MCF 10A (cell line): ENCODE measurements at regions not wholly inside any gene's neighbourhood (a gene's known extent, or its start where the extent isn't known, plus 50 kb on each side); places are given as distances from the start of the nearest gene placed in this dataset.
A peak's percentile ranks its signal among the peaks of the same experiment; 100 is the strongest.

Source experiments
- BruUV-seq: library from RNA; stranded (reverse); fragments of 400-500 nt; replicated peaks from 2 replicates; lab custom pipeline; 2021; lab: Mats Ljungman, UMichigan
- CTCF ChIA-PET: fragments of 300-600 bp; sonication (Branson Sonifier 250); formaldehyde crosslinking; extraction: SDS; loops from one replicate; lab custom pipeline; 2021; ENCODE audit warnings: antibody characterized with exemption, inconsistent platforms; lab: Yijun Ruan, JAX
- POLR2A ChIA-PET: fragments of 300-600, 350-650 bp; sonication (Branson Sonifier 250); formaldehyde crosslinking; extraction: SDS; loops from one replicate; lab custom pipeline; 2020; ENCODE audit warnings: antibody characterized with exemption, inconsistent platforms; lab: Yijun Ruan, JAX
- DNase-seq: peaks from one replicate; pipeline ENCODE4 v3.0.0-alpha.2; 2018; ENCODE audit not compliant: unreplicated experiment
- H3K27ac Mint-ChIP-seq: one replicate; pipeline ENCODE4 v1.8.0; 2022; ENCODE audit warnings: mild to moderate bottlenecking, low read depth, mixed read lengths; ENCODE audit not compliant: unreplicated experiment
- H3K27me3 Mint-ChIP-seq: one replicate; pipeline ENCODE4 v1.8.0; 2022; ENCODE audit warnings: mixed read lengths; ENCODE audit not compliant: insufficient read depth, unreplicated experiment
- H3K36me3 Mint-ChIP-seq: one replicate; pipeline ENCODE4 v1.8.0; 2022; ENCODE audit warnings: mild to moderate bottlenecking, moderate library complexity, mixed read lengths; ENCODE audit not compliant: insufficient read depth, unreplicated experiment
- H3K4me1 Mint-ChIP-seq: one replicate; pipeline ENCODE4 v1.8.0; 2022; ENCODE audit warnings: mixed read lengths; ENCODE audit not compliant: insufficient read depth, unreplicated experiment
- H3K4me3 Mint-ChIP-seq: one replicate; pipeline ENCODE4 v1.8.0; 2022; ENCODE audit warnings: mild to moderate bottlenecking, moderate library complexity, mixed read lengths; ENCODE audit not compliant: unreplicated experiment
- H3K9me3 Mint-ChIP-seq: one replicate; pipeline ENCODE4 v1.8.0; 2022; ENCODE audit warnings: mixed read lengths; ENCODE audit not compliant: unreplicated experiment
- CTCF ChIP-seq: fragments of 200-600 bp; IDR thresholded peaks from one replicate; pipeline ENCODE4 v1.8.0; 2022; ENCODE audit warnings: antibody characterized with exemption, mild to moderate bottlenecking; ENCODE audit not compliant: unreplicated experiment
- intact Hi-C: fragments of 100-400 bp; cut with micrococcal nuclease; formaldehyde crosslinking; loops from 2 replicates; pipeline ENCODE4 v1.14.1; 2022

GRCh38 chr9:25412646-25413045, 265.6 kb downstream of the TUSC1 start:
- Mint-ChIP-seq H3K36me3 (no peaks in the 10 kb centered on the region), H3K27ac (no peak overlapping the region), H3K4me1 (no peaks in the 10 kb centered on the region), H3K4me3 (no peak overlapping the region), H3K9me3 (peaks cover 11% of the 10 kb centered on the region), H3K27me3 (no peaks in the 10 kb centered on the region)
- no peak for TF ChIP-seq CTCF
- intact Hi-C loops = no loop called here
- POLR2A ChIA-PET = no interaction called here
- no peak for DNase-seq
- CTCF ChIA-PET = interaction anchor here (0.7 kb wide), 1 partner anchor 803 kb away, joined by 4 read pairs; no protein-coding TSS in a partner anchor
- BruUV-seq = no TSS peak

GRCh38 chr9:25397746-25398145, 280.5 kb downstream of the TUSC1 start:
- ChIA-PET CTCF (no interaction called here), POLR2A (interaction anchor here (0.7 kb wide), 1 partner anchor 307 kb away, joined by 4 read pairs; no protein-coding TSS in a partner anchor)
- BruUV-seq = no TSS peak
- Mint-ChIP-seq H3K27me3 (no peaks in the 10 kb centered on the region), H3K9me3 (peaks cover 4% of the 10 kb centered on the region), H3K36me3 (no peaks in the 10 kb centered on the region), H3K27ac (no peak overlapping the region), H3K4me3 (no peak overlapping the region), H3K4me1 (no peaks in the 10 kb centered on the region)
- TF ChIP-seq CTCF = no peak
- DNase-seq = no peak
- intact Hi-C loops = no loop called here

DNA sequence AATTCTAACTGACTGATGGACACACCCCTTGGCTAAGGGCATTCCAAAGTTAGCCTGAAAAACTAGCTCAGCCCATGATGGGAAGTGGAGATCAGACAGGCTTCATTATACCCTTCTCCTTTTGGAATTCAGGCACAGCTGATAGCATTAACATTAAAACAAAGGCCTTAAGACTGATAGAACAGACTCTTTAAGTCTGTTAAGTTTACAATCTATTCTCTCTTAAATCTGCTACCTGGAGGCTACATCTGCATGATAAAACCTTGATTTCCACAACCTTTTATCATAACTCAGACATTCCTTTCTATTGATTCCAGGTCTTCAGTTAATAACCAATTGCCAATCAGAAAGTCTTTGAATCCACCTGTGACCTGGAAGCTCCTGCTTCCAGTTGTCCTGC, 281.4 kb downstream of the TUSC1 start:
- ChIA-PET POLR2A (no interaction called here), CTCF (no interaction called here)
- DNase-seq = no peak
- Mint-ChIP-seq H3K9me3 (peaks cover 7% of the 10 kb centered on the region), H3K4me3 (no peak overlapping the region), H3K4me1 (no peaks in the 10 kb centered on the region), H3K27me3 (no peaks in the 10 kb centered on the region), H3K27ac (no peak overlapping the region), H3K36me3 (no peaks in the 10 kb centered on the region)
- TF ChIP-seq CTCF = no peak
- intact Hi-C loops = no loop called here
- BruUV-seq = no TSS peak

- H3K4me1 Mint-ChIP-seq = no peaks in the 10 kb centered on the region
- H3K9me3 Mint-ChIP-seq = no peaks in the 10 kb centered on the region
- CTCF ChIA-PET = no interaction called here
- no TSS peak for BruUV-seq
- H3K4me3 Mint-ChIP-seq = no peak overlapping the region
- no peak for TF ChIP-seq CTCF
- POLR2A ChIA-PET = no interaction called here
- H3K27me3 Mint-ChIP-seq = no peaks in the 10 kb centered on the region
- intact Hi-C loops = no loop called here
- no peak overlapping the region for H3K27ac Mint-ChIP-seq
- peak; percentile 35 for DNase-seq
- H3K36me3 Mint-ChIP-seq = no peaks in the 10 kb centered on the region
Measured at GRCh38 chr9:25381141-25381540, 297.1 kb downstream of the TUSC1 start.
